Activated CD8-positive, alpha-beta T cell treated with anti-CD3 and anti-CD28 coated beads, Interleukin-2, amount 10 ng/mL, durations not matched to agents 7 days and 5 days (primary cell): ENCODE measurements at regions not wholly inside any gene's neighbourhood (a gene's known extent, or its start where the extent isn't known, plus 50 kb on each side); places are given as distances from the start of the nearest gene placed in this dataset.

Experiments
- ATAC-seq: fragments of 150-1000 bp; cut with Tn5 transposase; one replicate; pipeline ENCODE4 v1.10.0; 2021; ENCODE audit warnings: moderate library complexity
- CTCF ChIA-PET: fragments of 350-600 bp; sonication (Branson Sonifier 250); formaldehyde crosslinking; loops from one replicate; lab custom pipeline; 2021; ENCODE audit warnings: antibody characterized with exemption; lab: Charles Lee
- POLR2A ChIA-PET: fragments of 350-600 bp; sonication (Branson Sonifier 250); formaldehyde crosslinking; loops from one replicate; lab custom pipeline; 2021; ENCODE audit warnings: antibody characterized with exemption; lab: Charles Lee
- DNase-seq: peaks from one replicate; pipeline ENCODE4 v3.0.0-alpha.2; 2020
- H3K27ac Mint-ChIP-seq: one replicate; pipeline ENCODE4 v1.8.0; 2021; ENCODE audit warnings: mild to moderate bottlenecking, mixed read lengths
- H3K27me3 Mint-ChIP-seq: one replicate; pipeline ENCODE4 v1.8.0; 2021; ENCODE audit warnings: low read depth, mixed read lengths
- H3K36me3 Mint-ChIP-seq: one replicate; pipeline ENCODE4 v1.8.0; 2021; ENCODE audit warnings: low read depth, mixed read lengths
- H3K4me1 Mint-ChIP-seq: one replicate; pipeline ENCODE4 v1.8.0; 2021; ENCODE audit warnings: low read depth, mixed read lengths
- H3K4me3 Mint-ChIP-seq: one replicate; pipeline ENCODE4 v1.8.0; 2021; ENCODE audit warnings: mild to moderate bottlenecking, mixed read lengths
- H3K9me3 Mint-ChIP-seq: one replicate; pipeline ENCODE4 v1.8.0; 2022; ENCODE audit warnings: mixed read lengths; ENCODE audit not compliant: insufficient read depth

DNA sequence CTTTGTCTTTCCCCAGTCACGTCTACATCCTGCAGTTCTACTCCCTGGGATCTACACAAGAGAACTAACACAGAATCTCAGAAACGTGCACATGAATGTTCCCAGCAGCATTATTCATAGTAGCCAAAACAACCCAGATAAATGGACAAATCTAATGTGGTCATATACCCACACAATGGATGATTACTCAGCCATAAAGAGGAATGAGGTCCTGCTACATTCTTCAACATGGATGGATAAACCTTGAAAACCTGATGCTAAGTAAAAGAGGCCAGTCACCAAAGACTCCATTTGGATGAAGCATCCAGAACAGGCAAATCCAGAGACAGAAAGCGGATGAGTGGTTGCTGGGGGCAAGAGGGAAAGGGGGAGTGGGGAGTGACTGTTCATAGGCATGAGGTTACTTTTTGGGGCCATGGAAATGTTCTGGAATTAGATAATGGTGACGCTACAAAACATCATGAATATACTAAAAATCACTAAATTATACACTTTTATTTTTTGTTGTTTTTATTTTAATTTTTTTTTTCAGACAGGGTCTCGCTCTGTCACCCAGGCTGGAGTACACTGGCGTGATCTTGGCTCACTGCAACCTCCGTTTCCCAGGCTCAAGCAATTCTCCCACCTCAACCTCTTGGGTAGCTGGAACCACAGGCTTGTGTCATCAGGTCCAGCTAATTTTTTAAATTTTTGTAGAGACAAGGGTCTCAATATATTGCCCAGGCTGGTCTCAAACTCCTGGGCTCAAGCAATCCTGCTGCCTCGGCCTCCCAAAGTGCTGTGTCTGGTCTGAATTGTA, 50.8 kb upstream of the DSN1 start:
- DNase-seq = no peak
- POLR2A ChIA-PET = no interaction called here
- Mint-ChIP-seq H3K4me3 (no peak overlapping the region), H3K9me3 (no peaks in the 10 kb centered on the region), H3K27me3 (no peaks in the 10 kb centered on the region), H3K4me1 (peaks cover 30% of the 10 kb centered on the region), H3K27ac (no peak overlapping the region), H3K36me3 (no peaks in the 10 kb centered on the region)
- CTCF ChIA-PET = no interaction called here
- ATAC-seq = no peak

DNA sequence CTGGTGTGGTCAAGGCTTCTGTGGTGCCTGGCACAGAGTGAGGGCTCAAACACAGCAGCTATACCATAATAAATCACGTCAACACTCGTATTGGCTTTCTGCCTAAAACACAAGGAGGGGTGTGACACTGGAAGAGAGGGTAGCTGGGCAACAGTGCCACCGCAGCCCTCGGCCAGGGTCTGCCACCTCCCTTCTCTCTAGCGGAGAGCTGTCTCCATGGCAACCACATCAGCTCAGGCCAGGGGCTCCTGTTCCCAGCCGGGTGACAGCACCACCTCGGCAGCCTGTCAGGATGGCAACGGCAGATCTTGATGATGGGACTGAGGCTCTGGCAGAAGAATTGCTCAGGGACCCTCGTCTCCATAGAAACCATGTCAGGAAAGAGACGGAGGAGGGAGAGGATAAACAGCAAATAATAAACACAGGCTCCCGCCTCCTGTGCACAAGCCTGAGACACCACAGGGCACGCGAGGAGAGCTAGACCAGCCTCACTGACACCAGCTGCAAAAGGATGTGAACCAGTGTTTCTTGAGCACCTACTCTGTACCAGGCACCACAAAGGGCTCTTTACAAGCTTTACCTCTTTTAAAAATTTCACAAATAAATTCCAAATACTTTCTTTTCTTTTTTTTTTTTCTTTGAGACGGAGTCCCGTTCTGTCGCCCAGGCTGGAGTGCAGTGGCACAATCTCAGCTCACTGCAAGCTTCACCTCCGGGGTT, 50.4 kb upstream of the TLDC2 start:
- H3K27ac Mint-ChIP-seq = no peak overlapping the region
- POLR2A ChIA-PET = no interaction called here
- no peaks in the 10 kb centered on the region for H3K9me3 Mint-ChIP-seq
- H3K36me3 Mint-ChIP-seq = no peaks in the 10 kb centered on the region
- H3K4me3 Mint-ChIP-seq = no peak overlapping the region
- peaks cover 30% of the 10 kb centered on the region for H3K4me1 Mint-ChIP-seq
- CTCF ChIA-PET = interaction anchor here (1.3 kb wide), 1 partner anchor 17 kb away, joined by 6 read pairs; no protein-coding TSS in a partner anchor
- ATAC-seq (no peak), DNase-seq (no peak)
- no peaks in the 10 kb centered on the region for H3K27me3 Mint-ChIP-seq
